ENCODE measurements at regions not wholly inside any gene's neighbourhood (a gene's known extent, or its start where the extent isn't known, plus 50 kb on each side); places are given as distances from the start of the nearest gene placed in this dataset.

GRCh38 chr6:48419992-48420391 is 309.0 kb upstream of the PTCHD4 start:
- TF ChIP-seq TEAD4 (IDR thresholded peaks at IDR 0.05) (no peak), REST (IDR thresholded peaks at IDR 0.05; ENCODE audit: low read depth) (no peak), EP300 (IDR thresholded peaks at IDR 0.05; ENCODE audit: borderline replicate concordance) (no peak)

Data from Ishikawa (cell line).